ENCODE measurements at regions not wholly inside any gene's neighbourhood (a gene's known extent, or its start where the extent isn't known, plus 50 kb on each side); places are given as distances from the start of the nearest gene placed in this dataset.
"Not testable (repeated sequence)": the region's sequence is repeated elsewhere in the genome, so short reads cannot be mapped to it uniquely, and the experiment has no call there.

DNA sequence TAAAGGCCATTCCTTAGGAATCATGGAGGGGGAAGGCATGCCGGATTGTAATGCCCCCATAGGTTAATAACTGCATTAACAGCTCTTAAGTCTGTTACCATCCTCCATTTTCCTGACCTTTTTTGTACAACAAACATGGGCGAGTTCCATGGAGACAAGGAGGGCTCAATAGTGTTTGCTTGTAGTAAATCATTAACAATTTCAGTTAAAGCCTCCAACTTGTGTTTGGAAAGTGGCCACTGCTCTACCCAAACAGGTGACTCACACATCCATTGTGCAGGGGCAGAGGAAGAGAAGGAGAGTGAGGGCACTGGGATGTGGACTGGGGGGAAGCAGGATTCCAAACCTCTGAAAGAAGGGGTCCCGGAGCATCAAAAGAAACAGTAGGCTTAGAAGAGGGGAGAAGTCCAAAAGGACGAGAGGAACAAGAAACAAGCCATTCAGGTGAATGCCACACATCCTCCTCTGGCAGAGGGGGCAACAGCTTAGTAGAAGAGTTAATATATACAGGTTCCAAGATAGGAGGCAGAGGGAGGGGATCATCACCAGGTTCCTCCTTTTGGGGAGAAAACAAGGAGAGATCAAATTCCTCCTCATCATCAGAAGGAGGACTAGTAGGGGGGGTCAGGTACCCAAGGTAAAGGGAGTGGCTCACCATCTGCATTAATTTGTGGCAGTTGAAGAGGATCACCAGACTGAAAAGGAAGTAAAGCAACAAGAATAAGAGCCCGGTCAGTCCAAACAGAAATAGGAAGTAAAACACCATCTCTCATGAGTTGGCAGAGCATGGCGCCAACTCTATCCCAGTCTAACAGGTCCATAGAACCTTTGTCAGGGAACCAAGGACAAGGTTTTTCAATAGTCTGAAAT, 189.4 kb upstream of the RAI14 start:
- TF ChIP-seq FOS (IDR thresholded peaks at IDR 0.05; ENCODE audit: borderline replicate concordance, insufficient read depth, low read length); POLR2A (IDR thresholded peaks at IDR 0.05; ENCODE audit: low read depth, low read length); CTCF (IDR thresholded peaks at IDR 0.05; ENCODE audit: extremely low read depth in 1 of 2, insufficient read depth in 1 of 2, low read depth in 1 of 2, low read length in 2 of 2): not testable (repeated sequence)
